ENCODE measurements at regions not wholly inside any gene's neighbourhood (a gene's known extent, or its start where the extent isn't known, plus 50 kb on each side); places are given as distances from the start of the nearest gene placed in this dataset.
"Not testable (repeated sequence)": the region's sequence is repeated elsewhere in the genome, so short reads cannot be mapped to it uniquely, and the experiment has no call there.

GRCh38 chr2:204360218-204361007 lies 184.9 kb upstream of the PARD3B start:
- in situ Hi-C loops (cut with MboI; ENCODE audit: low pct_unique_long_range_greater_than_20kb, low sequenced_read_pairs): no loop called here
- no peak for DNase-seq

DNA sequence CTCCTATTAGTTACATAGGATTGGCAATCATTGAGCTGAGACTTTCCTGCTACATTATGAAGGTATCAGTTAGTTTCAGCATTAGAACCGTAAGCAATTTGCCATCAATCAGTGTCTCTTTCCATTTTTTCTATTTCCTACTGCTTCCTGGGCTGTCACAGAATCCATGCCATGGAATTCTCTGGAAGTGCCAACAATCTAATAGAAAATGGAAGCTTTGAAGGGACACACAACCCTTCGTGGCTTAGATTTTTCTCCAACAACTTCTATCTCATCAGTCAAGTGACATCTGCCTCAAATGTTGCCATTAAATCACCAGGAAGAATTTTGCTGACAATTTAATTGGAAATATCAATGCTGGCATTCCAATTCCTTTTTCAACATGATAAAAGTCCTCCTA lies 183.5 kb upstream of the PARD3B start:
- in situ Hi-C loops (cut with MboI; ENCODE audit: low pct_unique_long_range_greater_than_20kb, low sequenced_read_pairs): no loop called here
- no peak for DNase-seq

GRCh38 chr2:204362581-204362980 lies 182.7 kb upstream of the PARD3B start:
- in situ Hi-C loops (cut with MboI; ENCODE audit: low pct_unique_long_range_greater_than_20kb, low sequenced_read_pairs): no loop called here
- DNase-seq: no peak

- DNase-seq: no peak
- in situ Hi-C loops (cut with MboI; ENCODE audit: low pct_unique_long_range_greater_than_20kb, low sequenced_read_pairs): no loop called here
Measured at GRCh38 chr2:204363513-204363912, 181.8 kb upstream of the PARD3B start.

DNA sequence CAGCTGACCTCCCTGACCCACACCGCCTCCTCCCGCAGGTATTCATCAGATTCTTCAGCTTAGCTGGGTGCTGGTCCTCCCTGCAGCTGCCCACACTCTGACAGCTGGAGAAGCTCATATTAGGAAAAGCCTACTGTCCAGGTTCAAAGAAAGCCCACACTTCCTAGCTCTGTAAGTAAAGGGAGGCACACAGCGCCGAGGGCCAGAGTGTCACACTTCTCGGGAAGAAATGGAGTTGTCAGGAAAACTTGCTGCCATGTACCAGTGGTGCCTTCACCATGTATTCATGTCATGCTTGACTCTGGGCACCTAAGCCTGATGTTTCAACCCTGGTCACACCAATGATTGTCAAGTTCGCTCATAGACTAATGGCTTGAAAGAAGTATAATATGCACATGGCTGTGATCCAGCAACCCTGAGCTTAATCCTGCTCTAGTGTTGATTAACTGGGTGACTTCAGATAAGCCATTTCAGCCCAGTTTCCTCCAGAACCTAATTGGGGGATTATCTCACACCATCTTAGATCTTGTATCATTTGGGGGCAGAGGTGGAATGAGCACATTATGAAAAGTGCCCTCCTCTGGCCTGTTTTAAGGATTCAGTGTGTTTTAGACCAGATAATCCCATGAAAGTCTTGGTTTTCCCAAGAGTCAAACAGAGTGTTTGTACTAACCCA lies 180.3 kb upstream of the PARD3B start:
- DNase-seq: no peak
- in situ Hi-C loops (cut with MboI; ENCODE audit: low pct_unique_long_range_greater_than_20kb, low sequenced_read_pairs): no loop called here

DNA sequence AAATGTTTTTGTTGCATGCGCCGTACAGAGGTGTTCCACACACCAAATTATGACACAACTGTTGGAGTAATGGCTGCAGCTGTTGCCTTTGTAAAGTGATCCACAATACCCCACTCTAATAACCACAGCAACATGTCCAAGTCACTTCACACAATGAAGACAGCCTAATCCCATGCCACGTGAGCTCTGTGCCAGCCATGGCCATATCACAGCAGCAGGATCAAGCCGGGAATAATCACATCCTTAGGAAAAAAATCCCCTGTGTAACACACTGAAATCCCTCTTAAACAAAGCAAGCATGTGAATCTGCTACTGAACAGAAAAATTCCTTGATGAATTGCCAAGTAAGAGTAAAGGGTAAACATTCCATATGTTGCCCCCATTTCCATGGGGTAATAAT lies 179.5 kb upstream of the PARD3B start:
- no peak for DNase-seq
- in situ Hi-C loops (cut with MboI; ENCODE audit: low pct_unique_long_range_greater_than_20kb, low sequenced_read_pairs): no loop called here

DNA sequence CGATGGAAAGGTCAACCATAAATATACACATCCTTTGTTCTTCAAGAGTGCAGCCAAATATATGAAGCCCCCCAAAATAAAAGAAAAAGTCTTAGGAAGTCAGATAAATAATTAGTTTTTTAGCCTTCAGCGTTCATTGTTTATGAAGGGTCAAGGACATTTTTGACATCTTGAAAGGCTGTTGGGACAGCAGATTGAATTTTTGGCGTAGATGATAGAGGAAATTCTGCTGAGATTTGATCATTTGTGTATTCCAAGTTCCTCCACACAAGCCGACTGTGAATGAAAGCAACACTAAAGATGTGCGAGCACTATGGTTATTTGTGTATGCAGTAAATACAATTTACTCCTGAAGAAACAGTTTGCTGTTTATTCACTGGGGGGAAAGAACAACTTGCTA lies 177.8 kb upstream of the PARD3B start:
- in situ Hi-C loops (cut with MboI; ENCODE audit: low pct_unique_long_range_greater_than_20kb, low sequenced_read_pairs): no loop called here
- no peak for DNase-seq

GRCh38 chr2:204370172-204370718 lies 175.0 kb upstream of the PARD3B start:
- DNase-seq: no peak
- in situ Hi-C loops (cut with MboI; ENCODE audit: low pct_unique_long_range_greater_than_20kb, low sequenced_read_pairs): no loop called here

DNA sequence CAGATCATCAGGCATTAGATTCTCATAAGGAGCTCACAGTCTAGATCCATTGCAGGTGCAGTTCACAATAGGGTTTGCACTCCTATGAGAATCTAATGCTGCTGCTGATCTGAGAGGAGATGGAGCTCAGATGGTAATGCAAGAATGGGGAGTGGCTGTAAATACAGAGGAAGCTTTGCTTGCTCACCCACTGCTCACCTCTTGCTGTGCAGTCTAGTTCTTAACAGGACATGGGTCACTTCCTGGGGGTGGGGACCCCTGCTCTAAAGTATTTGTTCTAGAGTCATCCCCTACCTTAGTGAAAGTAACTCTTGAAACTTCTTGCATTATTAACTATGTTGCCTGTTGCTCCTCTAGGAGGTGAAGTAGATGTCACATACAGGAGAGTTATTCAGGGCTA lies 171.3 kb upstream of the PARD3B start:
- in situ Hi-C loops (cut with MboI; ENCODE audit: low pct_unique_long_range_greater_than_20kb, low sequenced_read_pairs): no loop called here
- DNase-seq: no peak

DNA sequence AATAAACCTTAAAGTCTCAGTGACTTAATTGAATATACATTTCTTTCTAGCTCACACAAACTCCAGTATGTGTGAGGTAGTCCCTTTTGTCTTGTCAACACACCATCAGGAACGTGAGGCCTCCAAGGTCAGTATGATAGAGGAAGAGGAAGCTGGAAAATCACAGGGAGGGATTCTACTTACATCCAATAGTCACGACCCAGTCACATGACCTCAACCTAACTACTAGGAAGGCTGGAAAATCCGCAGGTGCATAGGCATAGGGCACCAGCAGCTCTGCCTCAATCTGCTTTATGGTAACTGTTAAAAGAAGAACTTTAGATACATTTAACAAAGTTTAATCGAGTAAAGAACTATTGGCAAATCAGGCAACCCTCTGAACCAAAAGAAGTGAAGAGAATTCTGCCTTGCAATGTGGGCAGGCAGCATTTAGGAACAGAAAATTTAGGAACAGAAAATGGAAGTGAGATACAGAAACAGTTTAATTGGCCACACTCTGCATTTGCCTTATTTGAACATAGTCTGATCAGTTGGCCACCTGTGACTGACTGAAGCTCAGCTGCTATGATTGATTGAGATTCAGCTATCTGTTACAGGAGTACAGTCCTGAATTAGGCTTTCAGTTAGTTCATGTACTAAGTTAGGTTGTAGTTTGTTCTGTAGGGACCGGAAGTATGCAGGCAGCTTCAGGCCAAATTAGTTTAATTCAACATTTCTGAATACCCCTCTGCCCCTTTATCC lies 165.0 kb upstream of the PARD3B start:
- DNase-seq: no peak
- in situ Hi-C loops (cut with MboI; ENCODE audit: low pct_unique_long_range_greater_than_20kb, low sequenced_read_pairs): no loop called here

DNA sequence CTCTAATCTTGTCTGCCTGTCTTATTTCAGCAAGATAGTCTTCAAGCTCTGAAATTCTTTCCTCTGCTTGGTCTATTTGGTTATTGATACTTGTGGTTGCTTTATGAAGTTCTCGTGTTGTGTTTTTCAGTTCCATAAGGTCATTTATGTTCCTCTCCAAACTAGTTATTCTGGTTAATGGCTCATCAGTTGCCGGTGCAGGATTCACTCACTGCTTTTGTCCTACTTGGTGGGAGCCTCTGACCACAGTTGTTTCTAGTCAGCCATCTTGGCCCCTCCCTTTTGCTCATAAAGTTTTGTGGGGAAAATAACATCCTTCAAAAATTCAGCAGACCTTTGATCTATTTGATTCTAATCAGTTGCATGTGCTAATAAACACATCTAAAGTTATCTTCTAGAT lies 158.6 kb upstream of the PARD3B start:
- no peak for DNase-seq
- in situ Hi-C loops (cut with MboI; ENCODE audit: low pct_unique_long_range_greater_than_20kb, low sequenced_read_pairs): no loop called here

DNA sequence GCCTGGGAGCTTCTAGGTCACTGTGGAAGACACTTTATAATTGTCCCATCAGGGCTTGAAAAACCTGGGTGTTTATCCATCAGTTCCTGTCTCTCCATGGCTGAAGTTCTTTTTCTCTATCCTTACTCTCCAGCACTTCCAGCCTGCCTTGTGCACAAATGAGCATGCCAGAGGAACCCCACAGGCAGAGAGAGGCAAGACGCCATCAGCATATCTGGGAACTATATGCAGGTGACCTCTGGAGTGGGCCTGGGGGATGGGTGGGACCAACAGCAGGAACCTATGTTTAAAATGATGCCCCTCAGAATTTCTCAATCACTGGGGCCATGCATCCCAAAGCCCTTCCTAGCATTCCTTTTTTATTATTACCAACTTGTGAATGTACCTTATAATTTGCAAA lies 156.2 kb upstream of the PARD3B start:
- in situ Hi-C loops (cut with MboI; ENCODE audit: low pct_unique_long_range_greater_than_20kb, low sequenced_read_pairs): no loop called here
- DNase-seq: no peak

- in situ Hi-C loops (cut with MboI; ENCODE audit: low pct_unique_long_range_greater_than_20kb, low sequenced_read_pairs): no loop called here
- DNase-seq: no peak
Measured at GRCh38 chr2:204389856-204390255, 155.4 kb upstream of the PARD3B start.

- no peak for DNase-seq
- in situ Hi-C loops (cut with MboI; ENCODE audit: low pct_unique_long_range_greater_than_20kb, low sequenced_read_pairs): no loop called here
Measured at GRCh38 chr2:204395539-204395938, 149.7 kb upstream of the PARD3B start.

GRCh38 chr2:204401114-204401513 lies 144.2 kb upstream of the PARD3B start:
- no peak for DNase-seq
- in situ Hi-C loops (cut with MboI; ENCODE audit: low pct_unique_long_range_greater_than_20kb, low sequenced_read_pairs): no loop called here

GRCh38 chr2:204407204-204408014 lies 137.9 kb upstream of the PARD3B start:
- in situ Hi-C loops (cut with MboI; ENCODE audit: low pct_unique_long_range_greater_than_20kb, low sequenced_read_pairs): no loop called here
- DNase-seq: no peak

DNA sequence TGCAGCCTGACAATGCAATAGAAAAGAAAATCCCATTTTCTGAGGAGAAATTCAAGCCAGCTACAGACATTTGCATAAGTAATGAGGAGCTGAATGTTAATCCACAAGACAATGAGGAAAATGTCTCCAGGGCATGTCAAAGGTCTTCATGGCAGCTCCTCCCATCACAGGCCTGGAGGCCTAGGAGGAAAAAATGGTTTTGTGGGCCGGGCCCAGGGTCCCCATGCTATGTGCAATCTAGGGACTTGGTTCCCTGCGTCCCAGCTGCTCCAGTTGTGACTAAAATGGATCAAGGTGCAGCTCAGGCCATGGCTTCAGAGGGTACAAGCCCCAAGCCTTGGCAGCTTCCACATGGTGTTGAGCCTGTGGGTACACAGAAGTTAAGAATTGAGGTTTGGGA lies 132.5 kb upstream of the PARD3B start:
- DNase-seq; in situ Hi-C loops (cut with MboI; ENCODE audit: low pct_unique_long_range_greater_than_20kb, low sequenced_read_pairs): not testable (repeated sequence)

DNA sequence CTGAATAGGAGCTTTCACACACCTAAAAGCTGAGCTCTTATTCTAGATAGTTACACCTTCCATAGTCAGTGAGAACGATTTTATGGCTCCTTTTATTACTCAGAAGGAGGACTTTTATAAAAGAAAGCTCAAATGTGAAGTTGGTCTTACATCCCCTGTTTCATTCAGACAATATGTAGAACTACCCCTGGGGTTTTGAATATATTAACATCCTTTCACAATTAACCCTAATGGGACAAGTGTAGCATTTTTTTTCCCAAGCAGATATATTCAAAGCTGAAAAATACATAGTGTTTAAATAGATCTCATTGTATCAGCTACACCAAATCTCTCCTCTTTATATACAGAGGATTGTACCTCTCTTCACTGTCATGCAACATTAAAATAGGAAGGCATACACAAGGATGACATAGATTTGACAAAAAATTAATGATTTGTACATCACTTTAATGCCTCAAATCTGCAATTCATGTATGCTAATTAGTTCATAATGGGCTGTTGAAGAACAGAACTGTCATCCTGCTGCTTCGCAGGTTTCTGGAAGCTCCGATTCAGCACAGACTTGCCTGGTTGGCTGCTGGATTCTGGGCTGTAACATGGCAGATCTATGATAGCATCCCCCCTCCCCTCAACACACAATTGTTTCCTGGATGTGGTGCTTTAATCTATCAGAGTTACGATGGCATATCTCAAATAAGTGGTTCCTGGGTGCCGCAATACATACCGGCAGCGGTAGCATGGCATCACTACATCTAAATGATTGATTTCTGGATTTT lies 129.7 kb upstream of the PARD3B start:
- in situ Hi-C loops (cut with MboI; ENCODE audit: low pct_unique_long_range_greater_than_20kb, low sequenced_read_pairs): no loop called here
- DNase-seq: no peak

Measured in KBM-7 (cell line).